ENCODE measurements at regions not wholly inside any gene's neighbourhood (a gene's known extent, or its start where the extent isn't known, plus 50 kb on each side); places are given as distances from the start of the nearest gene placed in this dataset.
"Not testable (repeated sequence)": the region's sequence is repeated elsewhere in the genome, so short reads cannot be mapped to it uniquely, and the experiment has no call there.

DNA sequence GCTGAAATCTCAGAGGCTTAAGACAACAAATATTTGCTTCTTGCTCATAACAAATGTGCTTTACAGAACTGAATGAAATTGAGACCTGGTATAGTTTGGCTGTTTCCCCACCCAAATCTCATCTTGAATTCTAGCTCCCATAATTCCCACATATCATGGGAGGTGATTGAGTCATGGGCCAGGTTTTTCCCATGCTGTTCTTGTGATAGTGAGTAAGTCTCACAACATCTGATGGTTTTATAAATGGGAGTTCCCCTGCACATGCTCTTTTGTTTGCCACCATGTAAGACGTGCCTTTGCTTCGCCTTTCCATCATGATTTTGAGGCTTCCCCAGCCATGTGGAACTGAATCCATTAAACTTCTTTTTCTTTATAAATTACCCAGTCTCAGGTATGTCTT lies 221.1 kb upstream of the DIPK2B start:
- Mint-ChIP-seq H3K27ac (no peak overlapping the region), H3K4me1 (no peaks in the 10 kb centered on the region), H3K4me3 (no peak overlapping the region), H3K9me3 (no peaks in the 10 kb centered on the region), H3K36me3 (no peaks in the 10 kb centered on the region), H3K27me3 (peaks cover 9 to 17% of the 10 kb centered on the region in 2 donors)
- ATAC-seq (replicated peaks) (no peak), DNase-seq (no peak)

DNA sequence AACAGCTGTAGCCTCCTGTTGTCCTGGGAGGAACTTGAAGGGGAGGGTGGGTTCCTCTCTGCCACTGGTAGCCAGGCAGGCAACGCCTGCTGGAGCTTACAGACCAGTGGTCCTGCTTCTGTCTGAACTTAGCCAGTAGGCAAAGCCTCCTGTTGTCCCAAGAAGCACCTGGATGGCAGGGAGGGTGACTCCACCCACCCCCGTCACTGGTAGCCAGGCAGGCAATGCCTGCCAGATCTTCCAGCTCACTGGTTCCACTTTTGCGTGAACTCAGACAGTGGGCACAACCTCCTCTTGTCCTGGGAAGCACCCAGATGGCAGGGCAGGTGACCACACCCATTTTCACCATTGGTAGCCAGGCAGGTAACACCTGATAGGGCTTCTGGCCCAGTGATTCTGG lies 203.5 kb upstream of the DIPK2B start:
- ATAC-seq (replicated peaks) = no peak
- no peak for DNase-seq
- Mint-ChIP-seq H3K27ac (no peak overlapping the region), H3K4me3 (no peak overlapping the region), H3K4me1 (no peaks in the 10 kb centered on the region), H3K36me3 (no peaks in the 10 kb centered on the region), H3K9me3 (peaks cover 4 to 9% of the 10 kb centered on the region in 2 donors), H3K27me3 (peaks cover 7 to 13% of the 10 kb centered on the region in 2 donors)

DNA sequence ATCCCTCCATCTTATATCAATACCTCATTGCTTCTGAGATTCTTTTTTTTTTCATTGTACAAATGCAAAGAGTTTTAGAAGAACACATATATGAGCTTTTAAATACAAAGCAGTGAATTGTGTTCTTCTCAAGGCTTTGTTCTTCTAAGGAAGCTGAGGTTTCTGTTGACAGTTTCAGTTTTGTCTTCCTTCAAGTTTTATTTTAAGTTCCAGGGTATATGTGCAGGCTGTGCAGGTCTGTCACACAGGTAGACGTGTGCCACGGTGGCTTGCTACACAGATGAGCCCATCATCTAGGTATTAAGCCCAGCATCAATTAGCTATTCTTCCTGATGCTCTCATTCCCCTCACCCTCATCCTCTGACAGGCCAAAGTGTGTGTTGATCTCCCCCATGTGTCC lies 201.2 kb upstream of the DIPK2B start:
- Mint-ChIP-seq H3K36me3 (no peaks in the 10 kb centered on the region), H3K27me3 (peaks cover 7 to 13% of the 10 kb centered on the region in 2 donors), H3K4me3 (no peak overlapping the region), H3K27ac (no peak overlapping the region), H3K4me1 (no peaks in the 10 kb centered on the region), H3K9me3 (peaks cover 4 to 8% of the 10 kb centered on the region in 2 donors)
- ATAC-seq (replicated peaks) (no peak), DNase-seq (no peak)

DNA sequence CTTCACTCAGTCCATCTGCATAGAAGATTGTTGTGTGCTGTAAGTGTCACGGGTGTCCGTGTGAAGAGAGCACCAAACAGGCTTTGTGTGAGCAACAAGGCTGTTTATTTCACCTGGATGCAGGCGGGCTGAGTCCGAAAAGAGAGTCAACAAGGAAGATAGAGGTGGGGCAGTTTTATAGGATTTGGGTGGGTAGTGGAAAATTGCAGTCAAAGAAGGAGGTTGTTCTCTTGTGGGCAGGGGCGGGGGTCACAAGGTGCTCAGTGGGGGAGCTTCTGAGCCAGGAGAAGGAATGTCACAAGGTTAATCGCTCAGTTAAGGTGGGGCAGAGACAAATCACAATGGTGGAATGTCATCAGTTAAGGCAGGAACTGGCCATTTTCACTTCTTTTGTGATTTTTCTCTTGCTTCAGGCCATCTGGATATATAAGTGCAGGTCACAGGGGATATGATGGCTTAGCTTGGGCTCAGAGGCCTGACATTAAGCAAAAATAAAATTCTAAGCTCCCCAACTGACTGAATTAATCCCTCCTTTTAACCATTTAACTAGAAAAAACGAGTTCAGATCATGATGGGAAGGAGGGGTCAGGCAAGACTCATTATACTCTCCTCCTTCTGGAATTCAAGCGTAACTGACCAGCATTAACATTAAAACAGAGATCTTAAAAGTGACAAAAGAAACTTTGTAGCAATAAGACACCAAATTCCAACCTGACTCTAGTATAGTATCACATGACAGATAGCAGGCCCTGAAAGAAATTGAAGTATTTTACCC lies 200.5 kb upstream of the DIPK2B start:
- H3K4me3 Mint-ChIP-seq; DNase-seq; ATAC-seq (replicated peaks); H3K27ac Mint-ChIP-seq; H3K27me3 Mint-ChIP-seq; H3K36me3 Mint-ChIP-seq; H3K4me1 Mint-ChIP-seq; H3K9me3 Mint-ChIP-seq: not testable (repeated sequence)

- H3K27ac Mint-ChIP-seq = no peak overlapping the region
- no peaks in the 10 kb centered on the region for H3K9me3 Mint-ChIP-seq
- no peak for ATAC-seq (replicated peaks)
- peaks cover 0 to 9% of the 10 kb centered on the region in 2 donors for H3K27me3 Mint-ChIP-seq
- no peak overlapping the region for H3K4me3 Mint-ChIP-seq
- no peak for DNase-seq
- H3K36me3 Mint-ChIP-seq = no peaks in the 10 kb centered on the region
- H3K4me1 Mint-ChIP-seq = no peaks in the 10 kb centered on the region
These were observed 199.5 kb upstream of the DIPK2B start for GRCh38 chrX:45400027-45400779.

GRCh38 chrX:45385757-45386156 lies 185.1 kb upstream of the DIPK2B start:
- no peak for ATAC-seq (replicated peaks)
- no peaks in the 10 kb centered on the region for H3K27me3 Mint-ChIP-seq
- H3K4me3 Mint-ChIP-seq = no peak overlapping the region
- no peaks in the 10 kb centered on the region for H3K36me3 Mint-ChIP-seq
- no peak for DNase-seq
- H3K4me1 Mint-ChIP-seq = no peaks in the 10 kb centered on the region
- H3K9me3 Mint-ChIP-seq = peaks cover 0 to 12% of the 10 kb centered on the region in 2 donors
- no peak overlapping the region for H3K27ac Mint-ChIP-seq

DNA sequence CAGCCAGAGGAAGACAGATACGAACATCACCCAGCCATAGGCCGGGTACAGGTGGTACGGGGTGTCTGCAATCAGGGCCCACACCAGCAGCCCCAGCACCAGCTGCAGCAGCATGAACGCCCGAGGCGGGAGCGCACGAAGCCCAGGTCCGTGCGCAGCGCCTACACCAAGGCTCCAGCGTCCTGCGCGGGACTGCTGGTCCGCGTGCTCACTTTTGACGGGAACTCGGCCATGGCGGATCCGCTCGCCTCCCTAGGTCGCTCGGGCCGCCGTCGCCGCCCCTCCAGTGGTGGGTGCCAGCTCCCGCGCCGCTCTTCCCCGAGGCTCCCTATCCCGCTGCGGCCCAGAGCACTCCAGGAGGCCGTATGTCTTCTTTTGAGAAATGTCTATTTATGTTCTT lies 181.2 kb upstream of the DIPK2B start:
- H3K27me3 Mint-ChIP-seq = no peaks in the 10 kb centered on the region
- DNase-seq (no peak), ATAC-seq (replicated peaks) (no peak)
- H3K36me3 Mint-ChIP-seq = no peaks in the 10 kb centered on the region
- peaks cover 0 to 4% of the 10 kb centered on the region in 2 donors for H3K9me3 Mint-ChIP-seq
- H3K27ac Mint-ChIP-seq = no peak overlapping the region
- no peaks in the 10 kb centered on the region for H3K4me1 Mint-ChIP-seq
- no peak overlapping the region for H3K4me3 Mint-ChIP-seq

- no peak for DNase-seq
- no peak for ATAC-seq (replicated peaks)
- no peak overlapping the region for H3K27ac Mint-ChIP-seq
- H3K4me1 Mint-ChIP-seq = no peaks in the 10 kb centered on the region
- no peak overlapping the region for H3K4me3 Mint-ChIP-seq
- no peaks in the 10 kb centered on the region for H3K36me3 Mint-ChIP-seq
- peaks cover 0 to 4% of the 10 kb centered on the region in 2 donors for H3K9me3 Mint-ChIP-seq
- H3K27me3 Mint-ChIP-seq = no peaks in the 10 kb centered on the region
These were observed 180.7 kb upstream of the DIPK2B start for GRCh38 chrX:45381366-45381765.

- ATAC-seq (replicated peaks) = no peak
- Mint-ChIP-seq H3K36me3 (no peaks in the 10 kb centered on the region), H3K4me1 (no peaks in the 10 kb centered on the region), H3K9me3 (peaks cover 2 to 4% of the 10 kb centered on the region in 2 donors), H3K27ac (no peak overlapping the region), H3K27me3 (no peaks in the 10 kb centered on the region), H3K4me3 (no peak overlapping the region)
- DNase-seq = no peak
These were observed 178.6 kb upstream of the DIPK2B start for GRCh38 chrX:45379236-45379635.

DNA sequence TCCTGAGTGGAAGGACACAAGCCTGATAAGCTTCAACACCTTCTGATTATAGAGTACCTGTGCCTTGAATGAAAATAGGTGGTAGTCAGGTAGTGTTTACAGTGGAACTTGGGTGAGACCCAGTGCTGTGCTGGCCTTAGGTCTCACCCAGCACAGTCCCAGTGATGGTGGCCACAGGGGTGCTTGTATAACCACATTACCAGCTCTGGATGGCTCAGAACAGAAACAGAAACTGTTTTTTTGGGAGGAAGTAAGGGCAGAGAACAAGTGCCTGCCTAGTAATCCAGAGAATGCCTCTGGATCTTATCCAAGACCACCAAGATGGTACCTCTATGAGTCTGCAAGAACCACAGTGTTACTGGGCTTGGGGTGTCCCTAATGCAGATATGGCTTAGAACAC lies 171.5 kb upstream of the DIPK2B start:
- no peak overlapping the region for H3K4me3 Mint-ChIP-seq

DNA sequence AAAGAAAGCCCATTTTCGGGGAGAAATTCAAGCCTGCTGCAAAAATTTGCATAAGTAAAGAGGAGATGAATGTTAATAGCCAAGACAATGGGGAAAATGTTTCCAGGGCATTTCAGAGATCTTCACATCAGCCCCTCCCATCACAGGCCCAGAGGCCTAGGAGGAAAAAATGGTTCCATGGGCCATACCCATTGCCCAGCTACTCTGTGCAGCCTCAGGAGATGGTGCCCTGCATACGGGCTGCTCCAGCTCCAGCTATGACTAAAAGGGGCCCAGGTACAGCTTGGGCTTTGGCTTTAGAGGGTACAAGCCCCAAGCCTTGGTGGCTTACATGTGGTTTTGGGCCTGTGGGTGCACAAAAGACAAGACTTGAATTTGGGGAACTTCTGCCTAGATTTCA lies 168.0 kb upstream of the DIPK2B start:
- no peak overlapping the region for H3K27ac Mint-ChIP-seq
- no peaks in the 10 kb centered on the region for H3K4me1 Mint-ChIP-seq
- ATAC-seq (replicated peaks) (no peak), DNase-seq (no peak)
- no peak overlapping the region for H3K4me3 Mint-ChIP-seq
- peaks cover 0 to 3% of the 10 kb centered on the region in 2 donors for H3K36me3 Mint-ChIP-seq
- H3K27me3 Mint-ChIP-seq = peaks cover 12 to 21% of the 10 kb centered on the region in 2 donors
- peaks cover 13 to 33% of the 10 kb centered on the region in 2 donors for H3K9me3 Mint-ChIP-seq

More for the DNA sequence above, 171.5 kb upstream of the DIPK2B start:
- no peak for ATAC-seq (replicated peaks)
- H3K27ac Mint-ChIP-seq = no peak overlapping the region
- H3K36me3 Mint-ChIP-seq = peaks cover 0 to 3% of the 10 kb centered on the region in 2 donors
- peaks cover 12 to 17% of the 10 kb centered on the region in 2 donors for H3K27me3 Mint-ChIP-seq
- H3K4me1 Mint-ChIP-seq = no peaks in the 10 kb centered on the region
- H3K9me3 Mint-ChIP-seq = peaks cover 16 to 27% of the 10 kb centered on the region in 2 donors
- DNase-seq = no peak

DNA sequence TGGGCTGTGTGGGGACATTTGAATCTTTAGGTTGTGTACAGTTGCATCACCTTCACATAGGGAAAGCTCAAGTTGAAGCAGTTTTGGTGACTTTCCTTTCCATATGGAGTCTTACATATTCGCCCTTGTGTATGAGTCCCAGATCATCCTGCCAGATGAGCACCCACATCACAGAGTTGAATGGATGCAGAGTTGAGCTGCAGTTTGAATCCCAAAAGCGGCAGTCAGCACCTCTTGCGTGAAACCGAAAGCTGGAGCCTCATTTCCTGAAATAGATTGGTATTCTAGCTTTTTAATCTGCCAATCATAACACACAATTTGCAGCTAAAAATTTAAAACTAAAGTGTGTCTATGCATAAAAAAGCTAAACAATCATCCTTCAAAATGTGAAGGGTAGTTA lies 162.9 kb upstream of the DIPK2B start:
- H3K27ac Mint-ChIP-seq = no peak overlapping the region
- no peaks in the 10 kb centered on the region for H3K4me1 Mint-ChIP-seq
- H3K36me3 Mint-ChIP-seq = peaks cover 0 to 3% of the 10 kb centered on the region in 2 donors
- peaks cover 6 to 18% of the 10 kb centered on the region in 2 donors for H3K27me3 Mint-ChIP-seq
- H3K4me3 Mint-ChIP-seq = no peak overlapping the region
- DNase-seq (no peak), ATAC-seq (replicated peaks) (no peak)
- H3K9me3 Mint-ChIP-seq = peaks cover 10 to 22% of the 10 kb centered on the region in 2 donors

DNA sequence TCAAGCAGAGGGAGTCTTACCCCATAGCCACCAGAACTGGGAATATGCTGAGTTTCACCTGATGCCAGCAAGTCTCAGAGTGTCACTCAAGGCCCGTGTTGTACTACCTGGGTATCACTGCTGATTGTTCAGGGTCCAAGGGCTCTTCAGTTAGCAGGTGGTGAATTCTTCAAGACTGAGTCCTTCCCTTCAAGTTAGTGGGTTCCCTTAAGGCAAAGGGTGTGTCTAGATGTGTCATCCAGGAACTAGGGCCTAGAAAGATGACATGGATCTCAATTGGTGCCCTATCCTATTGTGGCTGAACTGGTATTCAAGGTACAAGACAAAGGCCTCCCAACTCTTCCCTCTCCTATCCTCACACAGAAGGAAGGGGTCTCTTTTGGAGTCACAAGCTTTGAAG lies 159.9 kb upstream of the DIPK2B start:
- Mint-ChIP-seq H3K27ac (no peak overlapping the region), H3K27me3 (peaks cover 0 to 9% of the 10 kb centered on the region in 2 donors), H3K36me3 (no peaks in the 10 kb centered on the region), H3K4me3 (no peak overlapping the region), H3K4me1 (no peaks in the 10 kb centered on the region), H3K9me3 (peaks cover 2 to 8% of the 10 kb centered on the region in 2 donors)
- DNase-seq (no peak), ATAC-seq (replicated peaks) (no peak)

DNA sequence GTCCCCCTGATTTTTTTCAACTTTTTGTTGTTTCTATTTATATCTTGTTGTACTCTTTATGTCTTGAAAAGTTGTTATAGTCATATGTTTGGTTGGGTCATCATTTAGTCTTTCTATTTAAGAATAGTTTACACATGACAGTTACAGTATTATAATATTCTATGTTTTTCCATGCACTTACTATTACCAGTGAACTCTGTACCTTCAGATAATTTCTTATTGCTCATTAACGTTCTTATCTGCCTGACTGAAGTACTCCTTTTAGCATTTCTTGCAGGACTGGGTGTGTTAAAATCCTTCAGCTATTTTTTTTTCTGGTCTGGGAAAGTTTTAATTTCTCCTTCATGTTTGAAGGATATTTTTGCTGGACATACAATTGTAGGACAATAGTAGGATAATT lies 157.7 kb upstream of the DIPK2B start:
- Mint-ChIP-seq H3K4me1 (no peaks in the 10 kb centered on the region), H3K27me3 (peaks cover 0 to 9% of the 10 kb centered on the region in 2 donors), H3K9me3 (peaks cover 0 to 1% of the 10 kb centered on the region in 2 donors), H3K4me3 (no peak overlapping the region), H3K27ac (no peak overlapping the region), H3K36me3 (no peaks in the 10 kb centered on the region)
- ATAC-seq (replicated peaks) = no peak
- no peak for DNase-seq

- no peak overlapping the region for H3K27ac Mint-ChIP-seq
- H3K27me3 Mint-ChIP-seq = no peaks in the 10 kb centered on the region
- no peaks in the 10 kb centered on the region for H3K36me3 Mint-ChIP-seq
- no peak for ATAC-seq (replicated peaks)
- H3K4me3 Mint-ChIP-seq = no peak overlapping the region
- H3K9me3 Mint-ChIP-seq = peaks cover 7 to 8% of the 10 kb centered on the region in 2 donors
- no peaks in the 10 kb centered on the region for H3K4me1 Mint-ChIP-seq
- DNase-seq = no peak
These were observed 152.8 kb upstream of the DIPK2B start for GRCh38 chrX:45353456-45353855.

All from stimulated activated naive B cell treated with anti-CD40 and anti-IgM and Interleukin-4, amounts not matched to agents 10 μg/mL and 1 μg/mL and 100 μg/mL, for 72 hours (primary cell).